ENCODE measurements at regions not wholly inside any gene's neighbourhood (a gene's known extent, or its start where the extent isn't known, plus 50 kb on each side); places are given as distances from the start of the nearest gene placed in this dataset.

- TF ChIP-seq CTCF (IDR thresholded peaks at IDR 0.05) (no peak), POLR2A (IDR thresholded peaks at IDR 0.05) (no peak), EP300 (IDR thresholded peaks at IDR 0.05) (no peak)
Observed at GRCh38 chr2:239804161-239805042, 220.7 kb downstream of the NDUFA10 start.

All from tibial nerve (tissue), 4 donors.